ENCODE measurements at regions not wholly inside any gene's neighbourhood (a gene's known extent, or its start where the extent isn't known, plus 50 kb on each side); places are given as distances from the start of the nearest gene placed in this dataset.

- H3K4me3 Mint-ChIP-seq (ENCODE audit: unreplicated experiment): no peak overlapping the region
- no peak overlapping the region for H3K27ac Mint-ChIP-seq (ENCODE audit: unreplicated experiment)
- no peaks in the 10 kb centered on the region for H3K36me3 Mint-ChIP-seq (ENCODE audit: unreplicated experiment)
- peaks cover 2% of the 10 kb centered on the region for H3K9me3 Mint-ChIP-seq (ENCODE audit: unreplicated experiment)
- no peaks in the 10 kb centered on the region for H3K4me1 Mint-ChIP-seq (ENCODE audit: low read depth, unreplicated experiment)
- TF ChIP-seq CTCF (IDR thresholded peaks at IDR 0.05; ENCODE audit: partially characterized antibody, unreplicated experiment): no peak
- DNase-seq: no peak
- H3K27me3 Mint-ChIP-seq (ENCODE audit: unreplicated experiment): peaks cover 4% of the 10 kb centered on the region
These were observed 347.2 kb upstream of the MKI67 start for GRCh38 chr10:128473396-128473795.

GRCh38 chr10:128473911-128474310 is 347.7 kb upstream of the MKI67 start:
- TF ChIP-seq CTCF (IDR thresholded peaks at IDR 0.05; ENCODE audit: partially characterized antibody, unreplicated experiment): no peak
- Mint-ChIP-seq H3K36me3 (ENCODE audit: unreplicated experiment) (no peaks in the 10 kb centered on the region), H3K9me3 (ENCODE audit: unreplicated experiment) (peaks cover 2% of the 10 kb centered on the region), H3K27ac (ENCODE audit: unreplicated experiment) (no peak overlapping the region), H3K27me3 (ENCODE audit: unreplicated experiment) (peaks cover 4% of the 10 kb centered on the region), H3K4me1 (ENCODE audit: low read depth, unreplicated experiment) (no peaks in the 10 kb centered on the region), H3K4me3 (ENCODE audit: unreplicated experiment) (no peak overlapping the region)
- DNase-seq: no peak

- Mint-ChIP-seq H3K4me1 (ENCODE audit: low read depth, unreplicated experiment) (no peaks in the 10 kb centered on the region), H3K4me3 (ENCODE audit: unreplicated experiment) (no peak overlapping the region), H3K27ac (ENCODE audit: unreplicated experiment) (no peak overlapping the region), H3K9me3 (ENCODE audit: unreplicated experiment) (peaks cover 2% of the 10 kb centered on the region), H3K27me3 (ENCODE audit: unreplicated experiment) (peaks cover 2% of the 10 kb centered on the region), H3K36me3 (ENCODE audit: unreplicated experiment) (no peaks in the 10 kb centered on the region)
- no peak for TF ChIP-seq CTCF (IDR thresholded peaks at IDR 0.05; ENCODE audit: partially characterized antibody, unreplicated experiment)
- DNase-seq: no peak
These were observed 348.3 kb upstream of the MKI67 start for GRCh38 chr10:128474571-128474970.

DNA sequence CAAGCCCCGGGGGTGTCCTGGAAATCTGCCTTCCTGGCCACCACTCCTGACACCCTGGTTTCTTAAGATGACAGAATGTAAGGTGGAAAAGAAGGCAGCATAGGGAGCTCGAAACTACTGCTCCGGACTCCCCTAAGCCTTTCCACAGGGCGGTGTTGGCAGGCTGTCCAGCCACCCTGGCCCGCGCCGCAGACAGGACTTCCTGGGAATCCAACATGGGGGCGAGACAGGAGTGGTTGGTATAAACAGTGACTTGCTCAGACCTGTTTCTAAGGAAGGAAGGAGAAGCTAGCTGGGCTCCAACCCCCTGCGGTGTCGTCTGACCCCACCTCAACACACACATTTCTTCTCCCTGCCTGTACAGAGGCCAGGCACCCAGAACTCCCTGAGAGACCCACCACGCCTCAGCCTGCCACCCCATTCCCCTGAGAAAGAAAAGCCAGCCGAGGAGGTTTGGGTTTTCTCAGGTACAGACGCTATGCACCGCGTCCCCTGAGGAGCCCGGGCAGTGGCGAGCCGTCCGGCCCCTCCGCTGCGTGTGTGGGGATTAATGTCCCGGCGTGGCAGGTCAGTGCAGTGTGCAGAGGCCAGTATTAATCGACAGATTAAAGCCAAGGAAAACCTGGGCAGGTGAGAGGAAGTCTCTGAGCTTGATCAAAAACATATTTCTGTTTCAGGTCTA is 349.6 kb upstream of the MKI67 start:
- Mint-ChIP-seq H3K9me3 (ENCODE audit: unreplicated experiment) (peaks cover 2% of the 10 kb centered on the region), H3K27me3 (ENCODE audit: unreplicated experiment) (peaks cover 4% of the 10 kb centered on the region), H3K36me3 (ENCODE audit: unreplicated experiment) (no peaks in the 10 kb centered on the region), H3K27ac (ENCODE audit: unreplicated experiment) (no peak overlapping the region), H3K4me3 (ENCODE audit: unreplicated experiment) (no peak overlapping the region), H3K4me1 (ENCODE audit: low read depth, unreplicated experiment) (no peaks in the 10 kb centered on the region)
- TF ChIP-seq CTCF (IDR thresholded peaks at IDR 0.05; ENCODE audit: partially characterized antibody, unreplicated experiment): no peak
- DNase-seq: no peak

- no peak for TF ChIP-seq CTCF (IDR thresholded peaks at IDR 0.05; ENCODE audit: partially characterized antibody, unreplicated experiment)
- peaks cover 4% of the 10 kb centered on the region for H3K27me3 Mint-ChIP-seq (ENCODE audit: unreplicated experiment)
- peaks cover 2% of the 10 kb centered on the region for H3K9me3 Mint-ChIP-seq (ENCODE audit: unreplicated experiment)
- no peaks in the 10 kb centered on the region for H3K4me1 Mint-ChIP-seq (ENCODE audit: low read depth, unreplicated experiment)
- H3K4me3 Mint-ChIP-seq (ENCODE audit: unreplicated experiment): no peak overlapping the region
- H3K36me3 Mint-ChIP-seq (ENCODE audit: unreplicated experiment): no peaks in the 10 kb centered on the region
- no peak overlapping the region for H3K27ac Mint-ChIP-seq (ENCODE audit: unreplicated experiment)
- no peak for DNase-seq
These were observed 350.1 kb upstream of the MKI67 start for GRCh38 chr10:128476368-128476725.
